Activated CD8-positive, alpha-beta memory T cell treated with anti-CD3 and anti-CD28 coated beads, Interleukin-2, amount 10 ng/mL, durations not matched to agents 7 days and 5 days (primary cell): ENCODE measurements at regions not wholly inside any gene's neighbourhood (a gene's known extent, or its start where the extent isn't known, plus 50 kb on each side); places are given as distances from the start of the nearest gene placed in this dataset.

ENCODE experiments used
- ATAC-seq: fragments of 150-1000 bp; cut with Tn5 transposase; one replicate; pipeline ENCODE4 v1.10.0; 2021; ENCODE audit warnings: moderate library complexity
- CTCF ChIA-PET: fragments of 350-600 bp; sonication (Branson Sonifier 250); formaldehyde crosslinking; loops from one replicate; lab custom pipeline; 2021; ENCODE audit warnings: antibody characterized with exemption; lab: Charles Lee
- DNase-seq: peaks from one replicate; pipeline ENCODE4 v3.0.0-alpha.2; 2020
- H3K27ac Mint-ChIP-seq: one replicate; pipeline ENCODE4 v1.8.0; 2021; ENCODE audit warnings: mild to moderate bottlenecking, mixed read lengths
- H3K27me3 Mint-ChIP-seq: one replicate; pipeline ENCODE4 v1.8.0; 2021; ENCODE audit warnings: mixed read lengths
- H3K36me3 Mint-ChIP-seq: one replicate; pipeline ENCODE4 v1.8.0; 2021; ENCODE audit warnings: mild to moderate bottlenecking, mixed read lengths
- H3K4me1 Mint-ChIP-seq: one replicate; pipeline ENCODE4 v1.8.0; 2021; ENCODE audit warnings: mixed read lengths
- H3K4me3 Mint-ChIP-seq: one replicate; pipeline ENCODE4 v1.8.0; 2021; ENCODE audit warnings: mild to moderate bottlenecking, moderate library complexity, mixed read lengths
- H3K9me3 Mint-ChIP-seq: one replicate; pipeline ENCODE4 v1.8.0; 2022; ENCODE audit warnings: low read depth, mixed read lengths

- Mint-ChIP-seq H3K4me3 (no peak overlapping the region), H3K4me1 (peaks cover 6% of the 10 kb centered on the region), H3K36me3 (no peaks in the 10 kb centered on the region), H3K27me3 (peaks cover 12% of the 10 kb centered on the region), H3K9me3 (no peaks in the 10 kb centered on the region), H3K27ac (no peak overlapping the region)
- DNase-seq (no peak), ATAC-seq (no peak)
- CTCF ChIA-PET, result interaction anchor here (3.9 kb wide), 1 partner anchor 111 kb away, joined by 101 read pairs; the partner anchor contains the start of gene PRND
Observed at GRCh38 chr20:4610871-4611270, 75.4 kb upstream of the PRNP start.

GRCh38 chr20:4609511-4609910, 76.7 kb upstream of the PRNP start:
- Mint-ChIP-seq H3K4me1 (peaks cover 6% of the 10 kb centered on the region), H3K4me3 (no peak overlapping the region), H3K27ac (no peak overlapping the region), H3K27me3 (peaks cover 23% of the 10 kb centered on the region), H3K36me3 (no peaks in the 10 kb centered on the region), H3K9me3 (no peaks in the 10 kb centered on the region)
- DNase-seq (no peak), ATAC-seq (no peak)
- CTCF ChIA-PET, result interaction anchor here (0.8 to 3.1 kb wide), 4 partner anchors 91 to 149 kb away, joined by 3 to 21 read pairs (median 3); no protein-coding TSS in a partner anchor

DNA sequence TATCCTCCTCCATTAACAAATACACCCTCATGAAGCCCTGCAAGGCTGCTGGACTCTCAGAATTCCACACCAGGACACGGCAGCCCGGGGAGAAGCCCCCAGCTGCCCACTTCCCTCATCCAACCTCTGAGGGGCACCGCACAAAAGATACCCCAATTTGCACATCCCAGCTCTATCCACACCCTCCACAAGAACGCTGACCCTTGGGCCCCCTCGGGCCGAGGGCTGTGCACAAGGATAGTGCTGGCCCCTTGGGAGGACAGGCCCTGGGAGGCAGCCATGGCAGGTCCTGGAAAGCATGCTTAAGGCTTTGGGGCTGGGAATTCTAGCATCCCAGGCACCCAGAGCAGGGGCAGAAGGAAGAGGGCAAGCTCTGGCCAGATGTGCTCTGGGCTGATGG, 77.4 kb upstream of the PRNP start:
- Mint-ChIP-seq H3K36me3 (no peaks in the 10 kb centered on the region), H3K9me3 (no peaks in the 10 kb centered on the region), H3K4me1 (peaks cover under 1% of the 10 kb centered on the region), H3K4me3 (no peak overlapping the region), H3K27me3 (peaks cover 25% of the 10 kb centered on the region), H3K27ac (no peak overlapping the region)
- DNase-seq (no peak), ATAC-seq (no peak)
- CTCF ChIA-PET, result interaction anchor here (0.8 to 3.1 kb wide), 9 partner anchors 13 to 492 kb away, joined by 3 to 21 read pairs (median 3); partner anchors contain the start of gene PRND

DNA sequence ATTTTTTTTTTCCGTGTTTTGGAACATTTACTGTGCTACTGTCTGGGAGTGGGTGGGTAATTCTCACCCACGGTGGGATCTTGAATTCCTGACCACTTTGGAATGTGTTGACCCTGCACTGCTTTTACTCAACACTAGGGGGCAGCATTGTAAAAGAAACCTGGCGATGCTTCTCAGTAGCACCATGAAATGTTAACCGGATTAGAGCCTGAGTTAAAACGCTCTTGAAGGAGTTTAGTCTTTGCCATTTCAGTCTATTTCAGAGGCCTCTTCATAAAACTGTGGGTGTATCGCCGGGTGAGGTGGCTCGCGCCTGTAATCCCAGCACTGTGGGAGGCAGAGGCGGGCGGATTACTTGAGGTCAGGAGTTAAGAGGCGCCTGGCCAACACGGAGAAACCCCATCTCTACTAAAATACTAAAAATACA, 79.0 kb upstream of the PRNP start:
- Mint-ChIP-seq H3K27ac (no peak overlapping the region), H3K36me3 (no peaks in the 10 kb centered on the region), H3K4me3 (no peak overlapping the region), H3K9me3 (no peaks in the 10 kb centered on the region), H3K4me1 (no peaks in the 10 kb centered on the region), H3K27me3 (peaks cover 31% of the 10 kb centered on the region)
- CTCF ChIA-PET, result interaction anchor here (1.0 to 3.1 kb wide), 7 partner anchors 12 to 120 kb away, joined by 3 to 21 read pairs (median 4); partner anchors contain the start of gene PRND
- DNase-seq (peak; percentile 68), ATAC-seq (peak; percentile 78)

GRCh38 chr20:4606051-4606450, 80.2 kb upstream of the PRNP start:
- CTCF ChIA-PET, result interaction anchor here (0.7 to 2.4 kb wide), 11 partner anchors 13 to 495 kb away, joined by 3 to 14 read pairs (median 4); partner anchors contain the start of gene PRND
- Mint-ChIP-seq H3K36me3 (no peaks in the 10 kb centered on the region), H3K27ac (no peak overlapping the region), H3K27me3 (peaks cover 39% of the 10 kb centered on the region), H3K9me3 (no peaks in the 10 kb centered on the region), H3K4me1 (no peaks in the 10 kb centered on the region), H3K4me3 (no peak overlapping the region)
- ATAC-seq (no peak), DNase-seq (no peak)

DNA sequence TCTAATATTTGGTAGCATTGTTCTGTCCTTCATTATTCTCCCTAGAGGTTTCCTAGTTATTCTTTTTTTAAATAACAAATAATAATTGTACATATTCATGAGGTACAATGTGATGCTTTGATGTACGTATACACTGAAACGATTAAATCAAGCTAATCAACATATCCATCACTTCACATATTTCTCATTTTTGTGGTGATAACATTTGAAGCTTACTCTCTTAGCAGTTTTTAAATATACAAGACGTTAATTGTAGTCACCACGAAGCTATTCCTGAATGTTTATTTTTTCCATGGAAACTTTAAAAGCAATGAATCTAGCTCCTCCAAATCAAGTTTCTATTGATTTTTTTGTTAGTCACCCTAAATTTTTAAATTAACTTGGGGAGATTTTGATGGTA, 81.1 kb upstream of the PRNP start:
- Mint-ChIP-seq H3K4me1 (no peaks in the 10 kb centered on the region), H3K9me3 (no peaks in the 10 kb centered on the region), H3K27me3 (peaks cover 45% of the 10 kb centered on the region), H3K27ac (no peak overlapping the region), H3K4me3 (no peak overlapping the region), H3K36me3 (no peaks in the 10 kb centered on the region)
- ATAC-seq, result no peak
- DNase-seq, result no peak
- CTCF ChIA-PET, result interaction anchor here (0.9 to 2.4 kb wide), 11 partner anchors 9 to 494 kb away, joined by 3 to 14 read pairs (median 4); partner anchors contain the start of gene PRND

DNA sequence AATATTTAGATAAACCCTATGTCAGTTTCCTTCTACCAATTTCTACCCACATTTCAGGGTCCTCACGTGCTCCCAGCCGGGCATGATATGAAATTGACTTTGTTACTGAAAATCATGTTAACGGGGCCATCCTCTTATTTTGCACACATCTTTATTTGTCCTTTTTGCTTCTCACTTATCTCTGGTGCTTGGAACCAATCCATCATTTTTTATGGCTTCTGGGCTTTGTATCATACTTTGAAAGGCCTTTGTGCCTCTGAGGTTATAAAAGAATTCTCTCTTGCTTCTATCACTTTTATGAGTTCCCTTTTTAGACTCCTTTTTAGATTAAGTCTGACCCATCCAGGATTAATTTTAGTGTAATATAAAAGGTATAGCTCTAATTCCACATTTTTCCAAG, 81.7 kb upstream of the PRNP start:
- Mint-ChIP-seq H3K4me3 (no peak overlapping the region), H3K27ac (no peak overlapping the region), H3K27me3 (peaks cover 47% of the 10 kb centered on the region), H3K9me3 (no peaks in the 10 kb centered on the region), H3K4me1 (no peaks in the 10 kb centered on the region), H3K36me3 (no peaks in the 10 kb centered on the region)
- ATAC-seq (no peak), DNase-seq (no peak)
- CTCF ChIA-PET, result interaction anchor here (0.9 to 2.4 kb wide), 8 partner anchors 9 to 494 kb away, joined by 3 to 14 read pairs (median 6); partner anchors contain the start of gene PRND

- CTCF ChIA-PET, result interaction anchor here (1.1 kb wide), 1 partner anchor 116 kb away, joined by 3 read pairs; no protein-coding TSS in a partner anchor
- no peaks in the 10 kb centered on the region for H3K4me1 Mint-ChIP-seq
- H3K4me3 Mint-ChIP-seq, result no peak overlapping the region
- peaks cover 54% of the 10 kb centered on the region for H3K27me3 Mint-ChIP-seq
- H3K9me3 Mint-ChIP-seq, result no peaks in the 10 kb centered on the region
- DNase-seq, result no peak
- H3K27ac Mint-ChIP-seq, result no peak overlapping the region
- ATAC-seq, result no peak
- H3K36me3 Mint-ChIP-seq, result no peaks in the 10 kb centered on the region
Observed at GRCh38 chr20:4603724-4604123, 82.5 kb upstream of the PRNP start.

- H3K9me3 Mint-ChIP-seq, result no peaks in the 10 kb centered on the region
Observed at GRCh38 chr20:4602297-4602631, 84.0 kb upstream of the PRNP start.

DNA sequence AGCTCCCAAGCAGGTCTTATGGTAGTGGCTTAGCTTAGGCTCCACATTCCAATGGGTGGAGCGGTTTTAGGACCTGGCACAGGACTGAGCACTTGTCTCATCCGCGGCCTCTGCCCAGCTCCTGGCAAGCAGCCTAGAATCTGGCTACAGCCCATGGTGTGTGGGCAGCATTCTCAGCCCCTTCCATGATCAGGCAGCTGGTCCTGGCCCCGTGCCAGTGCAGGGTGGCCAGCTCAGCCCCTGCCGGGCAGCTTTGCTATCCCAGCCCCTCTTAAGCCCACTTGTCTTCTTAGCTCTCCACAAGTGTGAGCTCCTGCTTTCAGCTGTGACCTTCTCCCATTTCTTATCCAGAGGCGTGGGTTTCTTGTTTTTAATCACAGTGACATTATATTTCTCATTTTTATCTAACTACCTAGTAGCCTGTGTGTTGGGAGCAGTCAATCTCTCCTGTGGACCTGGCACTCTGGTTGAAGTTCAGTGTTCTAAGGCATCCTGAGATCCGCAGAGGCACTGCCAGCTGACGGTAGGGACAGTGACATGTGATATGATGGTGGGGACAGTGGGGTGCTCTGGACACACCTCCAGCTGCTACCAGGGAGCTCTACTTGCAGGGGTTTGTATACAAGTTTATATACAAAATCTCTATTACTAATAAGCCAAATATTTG, 84.5 kb upstream of the PRNP start:
- Mint-ChIP-seq H3K9me3 (no peaks in the 10 kb centered on the region), H3K27ac (no peak overlapping the region), H3K4me1 (no peaks in the 10 kb centered on the region), H3K4me3 (no peak overlapping the region), H3K27me3 (peaks cover 63% of the 10 kb centered on the region), H3K36me3 (no peaks in the 10 kb centered on the region)
- ATAC-seq (no peak), DNase-seq (no peak)
- CTCF ChIA-PET, result interaction anchor here (1.0 to 1.3 kb wide), 2 partner anchors 12 to 119 kb away, joined by 4 read pairs; no protein-coding TSS in a partner anchor

More at GRCh38 chr20:4602297-4602631, 84.0 kb upstream of the PRNP start:
- H3K4me1 Mint-ChIP-seq, result no peaks in the 10 kb centered on the region
- H3K27ac Mint-ChIP-seq, result no peak overlapping the region
- no peak for DNase-seq
- H3K4me3 Mint-ChIP-seq, result no peak overlapping the region
- ATAC-seq, result no peak
- peaks cover 60% of the 10 kb centered on the region for H3K27me3 Mint-ChIP-seq
- no peaks in the 10 kb centered on the region for H3K36me3 Mint-ChIP-seq
- CTCF ChIA-PET, result interaction anchor here (1.0 to 1.3 kb wide), 2 partner anchors 11 to 118 kb away, joined by 4 read pairs; no protein-coding TSS in a partner anchor

- DNase-seq (no peak), ATAC-seq (no peak)
- H3K27me3 Mint-ChIP-seq, result peaks cover 62% of the 10 kb centered on the region
- H3K27ac Mint-ChIP-seq, result no peak overlapping the region
- H3K9me3 Mint-ChIP-seq, result no peaks in the 10 kb centered on the region
- no peak overlapping the region for H3K4me3 Mint-ChIP-seq
- H3K4me1 Mint-ChIP-seq, result no peaks in the 10 kb centered on the region
- H3K36me3 Mint-ChIP-seq, result no peaks in the 10 kb centered on the region
- CTCF ChIA-PET, result no interaction called here
Observed at GRCh38 chr20:4600308-4601014, 85.8 kb upstream of the PRNP start.

- H3K36me3 Mint-ChIP-seq, result no peaks in the 10 kb centered on the region
- H3K4me3 Mint-ChIP-seq, result no peak overlapping the region
- H3K9me3 Mint-ChIP-seq, result no peaks in the 10 kb centered on the region
- H3K27me3 Mint-ChIP-seq, result peaks cover 60% of the 10 kb centered on the region
- H3K4me1 Mint-ChIP-seq, result peaks cover 6% of the 10 kb centered on the region
- CTCF ChIA-PET, result interaction anchor here (0.8 kb wide), 1 partner anchor 489 kb away, joined by 3 read pairs; no protein-coding TSS in a partner anchor
- ATAC-seq (no peak), DNase-seq (no peak)
- H3K27ac Mint-ChIP-seq, result no peak overlapping the region
Observed at GRCh38 chr20:4597215-4597614, 89.0 kb upstream of the PRNP start.

DNA sequence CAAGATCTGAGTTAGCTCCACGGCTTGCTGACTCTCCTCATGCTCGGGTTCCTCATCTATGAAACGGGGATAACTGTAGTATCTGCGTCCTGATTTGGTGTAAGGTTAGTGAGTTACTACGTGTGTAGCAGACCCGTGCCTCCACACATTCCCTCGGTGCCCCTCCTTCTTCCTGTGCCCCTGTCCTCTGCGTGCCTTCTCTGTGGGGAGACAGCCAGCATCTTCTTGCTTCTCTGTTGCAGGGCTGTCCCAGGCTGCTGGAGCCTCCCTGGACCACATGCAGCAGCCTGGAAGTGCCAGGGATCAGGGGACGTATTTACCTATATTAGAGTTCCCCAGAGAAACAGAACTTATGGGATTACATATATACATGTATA, 93.1 kb upstream of the PRNP start:
- H3K27ac Mint-ChIP-seq, result no peak overlapping the region
- no peak for ATAC-seq
- CTCF ChIA-PET, result interaction anchor here (1.5 to 1.8 kb wide), 3 partner anchors 12 to 424 kb away, joined by 3 to 7 read pairs (median 4); no protein-coding TSS in a partner anchor
- peaks cover 46% of the 10 kb centered on the region for H3K27me3 Mint-ChIP-seq
- H3K36me3 Mint-ChIP-seq, result no peaks in the 10 kb centered on the region
- H3K4me3 Mint-ChIP-seq, result no peak overlapping the region
- H3K4me1 Mint-ChIP-seq, result peaks cover 6% of the 10 kb centered on the region
- no peaks in the 10 kb centered on the region for H3K9me3 Mint-ChIP-seq
- DNase-seq, result no peak
